Superior temporal gyrus (tissue), 1 donor: ENCODE measurements at regions not wholly inside any gene's neighbourhood (a gene's known extent, or its start where the extent isn't known, plus 50 kb on each side); places are given as distances from the start of the nearest gene placed in this dataset.

Experiments
- DNase-seq: peaks from one replicate; pipeline ENCODE4 v3.0.0-alpha.2; 2016; ENCODE audit errors: extremely low spot score

DNA sequence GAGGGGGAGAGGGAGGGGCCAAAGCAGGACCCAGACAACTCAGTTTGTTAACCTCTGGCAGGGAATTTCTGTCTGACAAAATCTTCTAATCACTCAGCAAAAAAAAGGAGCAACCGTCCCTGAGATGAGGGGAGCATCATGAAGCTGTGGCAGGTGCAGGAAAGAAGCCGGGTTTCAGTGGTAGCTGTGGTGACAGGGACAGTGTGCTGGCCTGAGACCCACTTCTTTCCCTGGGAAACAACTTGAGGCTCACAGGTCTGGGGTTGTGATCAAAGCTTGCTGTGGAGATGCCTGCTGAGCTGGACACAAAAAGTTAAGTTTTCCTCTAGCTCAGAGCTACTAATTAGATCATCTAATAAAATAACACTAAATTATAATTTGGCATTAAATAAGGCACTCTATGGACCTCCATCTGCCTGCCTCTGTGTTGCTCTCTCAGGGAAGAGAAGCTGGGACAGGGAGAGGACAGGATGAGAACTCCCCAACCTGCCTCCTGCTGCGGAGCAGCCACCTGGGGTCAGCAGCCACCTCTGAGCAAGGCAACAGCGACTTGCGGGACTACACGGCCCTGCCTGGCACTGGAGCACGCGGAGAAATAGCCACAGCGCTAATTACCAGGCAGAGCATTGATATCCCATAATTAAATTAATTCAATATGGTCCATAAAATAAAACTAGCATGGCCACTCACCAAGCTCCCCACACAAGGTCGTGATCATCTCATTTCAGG is 104.6 kb upstream of the TEX51 start:
- DNase-seq, result no peak

DNA sequence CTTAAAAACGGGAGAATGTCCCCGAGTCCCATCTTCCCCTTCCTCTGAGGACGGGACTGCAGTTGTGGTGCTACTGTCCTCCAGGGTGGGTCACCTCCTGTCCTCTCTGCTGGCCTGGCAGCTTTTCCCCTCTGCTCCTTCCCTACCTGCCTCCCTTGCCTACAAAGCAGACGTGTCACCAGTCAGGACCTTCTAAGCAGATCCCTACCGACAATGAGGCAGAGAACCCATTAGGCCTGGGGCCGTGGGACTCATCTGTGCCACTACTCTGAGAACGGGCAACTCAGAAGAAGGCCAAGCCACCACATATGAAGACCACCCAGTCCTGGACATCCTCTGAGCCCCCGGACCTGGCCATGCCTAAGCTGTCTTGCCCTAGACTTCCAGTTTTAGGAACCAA is 103.0 kb upstream of the TEX51 start:
- no peak for DNase-seq

DNA sequence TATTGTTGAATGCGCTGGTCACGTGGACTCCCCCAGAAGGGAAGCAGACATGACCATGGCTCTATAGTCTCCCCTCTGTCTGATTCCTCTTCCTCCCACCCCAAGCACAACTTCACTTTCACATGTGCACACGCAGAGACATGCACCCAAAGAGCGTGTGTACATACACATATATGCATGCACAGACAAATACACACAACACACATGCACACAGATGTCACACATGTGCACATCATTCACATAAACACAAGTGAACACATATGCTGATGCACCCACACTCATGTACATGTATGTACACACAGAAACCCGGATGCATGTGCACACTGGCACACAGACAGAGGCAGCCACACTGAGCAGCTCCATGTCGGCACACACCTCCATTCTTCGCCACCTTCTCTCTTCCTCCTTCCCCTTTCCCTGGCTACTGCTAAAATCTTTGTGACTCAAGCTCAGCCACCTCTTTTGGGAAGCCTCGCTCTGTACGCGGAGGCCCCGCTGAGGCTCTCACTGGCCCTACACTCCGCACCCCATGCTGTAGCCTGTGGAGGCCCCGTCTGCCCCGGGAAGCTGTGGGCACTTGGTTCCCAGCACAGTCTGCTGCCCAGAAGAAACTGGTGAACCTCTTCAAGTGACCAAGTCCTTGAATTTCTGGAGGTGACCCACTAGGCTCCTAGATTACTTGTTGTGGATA is 101.6 kb upstream of the TEX51 start:
- no peak for DNase-seq

DNA sequence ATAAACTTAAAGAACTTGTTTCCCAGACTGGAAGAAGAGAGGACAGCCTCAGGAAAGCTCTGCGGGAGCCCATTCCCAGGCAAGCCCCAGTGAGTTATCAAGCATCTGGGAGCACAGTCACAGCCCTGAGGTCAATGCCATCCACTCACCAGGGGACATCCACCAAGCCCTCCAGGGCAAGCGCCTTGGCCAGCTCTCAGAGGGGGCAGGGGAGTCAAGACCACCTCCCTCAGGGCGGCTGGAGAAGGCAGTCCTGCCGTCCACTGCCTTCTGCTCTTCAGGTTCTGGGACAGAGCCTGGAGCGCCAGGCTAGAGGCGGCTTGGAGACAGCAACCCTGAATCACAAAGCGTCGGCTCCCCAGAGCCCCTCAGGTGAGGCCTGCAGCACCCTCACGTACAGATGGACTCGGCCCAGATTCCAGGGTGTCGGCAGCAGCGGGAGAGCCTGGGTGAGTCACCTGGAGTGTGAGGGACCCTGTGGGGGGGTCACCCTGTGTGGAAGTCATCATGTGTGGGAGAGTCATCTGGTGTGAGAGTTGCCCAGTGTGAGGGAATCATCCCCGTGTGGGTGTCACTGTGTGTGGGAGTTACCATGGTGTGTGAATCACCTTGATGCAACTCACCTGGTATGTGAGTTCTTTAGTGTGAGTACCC is 100.9 kb upstream of the TEX51 start:
- DNase-seq, result no peak

- no peak for DNase-seq
These were observed 100.2 kb upstream of the TEX51 start for GRCh38 chr2:126798276-126799140.

DNA sequence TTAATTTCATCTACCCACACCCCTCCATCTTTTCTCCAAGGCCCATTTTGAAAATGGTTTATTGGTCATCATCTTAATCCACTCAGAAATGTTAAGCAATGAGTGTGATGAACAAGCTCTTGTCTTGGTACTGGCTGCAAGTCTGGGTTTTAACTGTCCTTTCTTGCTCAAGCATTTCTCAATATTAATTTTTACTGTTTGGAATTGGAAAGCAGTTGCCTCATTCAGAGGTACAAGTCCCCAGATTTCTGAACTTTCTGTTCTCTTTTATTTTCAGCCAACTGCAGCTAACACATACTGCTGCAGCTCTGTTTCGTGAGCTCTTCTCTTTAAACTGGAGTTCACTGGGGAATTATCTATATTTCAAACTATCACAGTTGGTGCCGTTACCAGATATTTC is 99.4 kb upstream of the TEX51 start:
- DNase-seq, result no peak

DNA sequence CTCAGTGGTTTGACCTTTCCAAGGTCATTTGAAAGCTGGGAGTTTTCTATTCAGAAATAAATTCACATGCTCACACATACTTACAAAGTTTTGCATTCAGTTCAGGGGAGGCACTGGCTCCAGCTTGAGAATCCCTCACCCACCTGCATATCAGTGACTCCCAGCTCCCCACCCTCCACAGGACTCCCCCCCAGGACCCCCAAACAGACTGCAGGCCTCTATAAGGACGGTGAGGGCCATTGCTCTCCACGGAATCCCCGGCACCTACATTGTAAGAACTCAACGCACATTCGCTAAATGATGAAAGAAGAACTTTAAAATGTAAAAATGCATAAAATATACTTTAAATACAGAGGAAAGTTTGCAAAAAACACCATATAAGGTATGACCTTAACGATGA is 97.2 kb upstream of the TEX51 start:
- DNase-seq, result no peak

DNA sequence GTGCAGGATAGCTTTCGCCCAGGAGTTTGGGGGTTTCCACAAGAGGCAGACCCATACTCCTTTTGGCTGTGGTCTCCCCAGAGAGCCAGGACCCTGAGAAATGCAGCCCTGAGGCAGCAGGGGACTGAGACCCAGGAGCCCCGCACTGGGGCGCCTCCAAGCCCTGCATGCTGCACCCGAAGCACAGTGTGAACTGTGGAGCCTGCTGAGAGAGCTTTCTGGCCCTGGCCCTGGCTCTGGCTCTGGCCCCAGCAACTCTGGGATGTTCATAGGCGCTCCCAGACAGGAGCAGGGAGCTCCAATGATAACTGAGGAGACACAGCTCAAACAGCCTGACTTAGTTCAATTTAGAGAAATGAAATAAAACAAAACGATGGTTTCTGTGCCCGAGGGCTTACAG is 96.4 kb upstream of the TEX51 start:
- DNase-seq, result no peak

DNA sequence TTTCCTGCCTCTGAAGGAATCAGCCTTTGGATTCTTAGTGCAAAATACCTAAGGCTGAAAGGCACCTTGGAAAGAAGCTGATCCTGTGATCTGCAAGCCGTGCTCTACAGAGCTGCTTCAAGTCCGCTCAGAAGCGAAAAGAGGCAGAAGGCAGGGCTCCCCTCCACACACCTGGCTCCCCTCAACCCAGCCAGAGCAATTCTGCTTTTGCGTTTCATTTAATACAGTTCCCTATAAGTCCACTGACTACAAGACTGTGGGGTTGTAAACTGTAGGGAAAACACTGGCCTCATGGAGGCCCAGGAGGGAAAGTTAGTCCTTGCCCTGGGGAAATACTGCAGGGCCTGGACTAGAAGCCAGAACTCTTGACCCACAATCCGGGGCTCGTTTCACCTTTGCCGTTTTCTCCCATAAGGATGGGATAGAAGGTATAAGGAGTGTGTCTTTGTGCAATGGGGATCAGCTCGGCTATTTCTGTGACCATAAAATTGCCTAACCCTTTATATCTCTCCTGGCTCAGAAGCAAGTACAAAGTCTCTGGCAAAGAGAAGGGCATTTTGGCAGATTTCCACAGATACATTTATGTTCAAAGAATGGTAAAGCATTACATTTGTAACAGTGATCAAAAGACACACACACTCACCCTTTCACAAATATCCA is 95.8 kb upstream of the TEX51 start:
- DNase-seq, result no peak

DNA sequence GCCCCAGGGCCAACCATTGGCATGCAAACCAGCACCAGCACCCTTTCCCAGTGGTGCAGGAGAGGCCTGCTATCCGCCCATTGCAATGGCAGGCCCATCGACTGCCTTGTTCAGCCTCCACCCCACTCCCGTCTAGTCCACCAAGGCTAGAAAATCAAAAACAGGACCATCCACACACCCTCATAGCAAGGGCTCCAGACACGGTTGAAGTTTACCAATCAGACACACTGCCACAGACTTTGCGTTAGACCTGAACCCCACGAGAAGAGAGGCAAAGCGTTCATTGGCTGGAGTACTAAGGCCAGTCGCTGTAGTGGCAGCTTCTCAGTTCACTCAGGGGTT is 95.3 kb upstream of the TEX51 start:
- no peak for DNase-seq

DNA sequence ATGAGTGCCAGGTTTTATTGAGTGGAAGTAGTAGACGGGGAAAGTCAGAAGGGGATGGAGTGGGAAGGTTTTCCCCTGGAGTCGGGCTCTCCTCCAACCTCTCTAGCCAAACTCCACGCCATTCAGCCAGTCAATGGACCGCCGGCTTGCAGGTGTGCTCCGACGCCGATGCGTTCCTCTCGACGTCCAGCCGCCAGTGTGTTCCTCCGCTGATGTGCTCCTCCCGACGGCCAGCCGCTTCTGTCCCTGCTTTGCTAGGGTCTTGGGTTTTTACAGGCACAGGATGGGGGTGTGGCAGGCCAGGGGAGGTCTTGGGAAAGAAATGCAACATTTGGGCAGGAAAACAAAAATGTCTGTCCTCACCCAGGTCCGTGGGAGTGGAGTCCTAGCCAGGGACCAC is 94.3 kb upstream of the TEX51 start:
- no peak for DNase-seq

DNA sequence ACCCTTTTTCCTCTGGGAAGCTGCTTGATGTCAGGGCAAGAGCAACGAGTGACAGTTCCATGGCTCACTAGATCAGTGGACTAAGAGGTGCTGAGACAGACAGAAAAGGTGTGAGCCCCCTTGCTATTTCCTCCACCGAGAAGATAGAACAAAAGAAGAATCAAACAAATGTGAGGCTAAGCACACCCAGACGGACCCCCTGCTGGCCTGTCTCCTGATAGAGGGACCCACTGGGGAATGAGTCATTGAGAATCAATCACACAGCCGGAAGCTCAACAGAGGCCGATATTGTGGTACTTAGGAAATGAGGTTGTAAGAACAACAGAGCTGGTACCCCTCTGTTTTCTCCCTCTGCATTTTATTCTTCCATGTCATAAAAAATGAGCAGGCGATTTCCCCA is 89.8 kb upstream of the TEX51 start:
- DNase-seq, result no peak

DNA sequence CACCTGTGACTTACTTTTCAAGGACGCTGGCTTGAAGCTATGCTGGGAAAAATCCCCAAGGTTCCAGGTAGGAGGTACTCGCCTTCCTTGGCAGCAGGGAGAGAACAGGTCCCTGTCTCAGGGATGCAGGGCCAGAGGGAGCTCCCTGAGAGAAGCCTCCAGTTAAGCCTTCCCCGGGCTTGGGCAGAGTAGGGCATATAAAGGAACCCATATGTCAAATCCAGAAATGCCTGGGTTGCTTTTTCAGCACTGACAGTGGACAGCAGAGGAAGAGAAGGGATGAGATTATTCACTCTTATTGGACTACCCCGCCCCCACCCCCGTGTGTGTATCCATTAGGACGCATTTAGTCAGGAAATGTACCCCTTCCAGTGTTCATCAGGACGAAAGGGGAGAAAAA is 89.3 kb upstream of the TEX51 start:
- no peak for DNase-seq

- no peak for DNase-seq
These were observed 88.7 kb upstream of the TEX51 start for GRCh38 chr2:126810001-126810400.

GRCh38 chr2:126811101-126811500 is 87.6 kb upstream of the TEX51 start:
- DNase-seq, result no peak

- no peak for DNase-seq
These were observed 81.5 kb upstream of the TEX51 start for GRCh38 chr2:126817172-126817571.

- DNase-seq, result no peak
These were observed 76.6 kb upstream of the TEX51 start for GRCh38 chr2:126822115-126822514.

DNA sequence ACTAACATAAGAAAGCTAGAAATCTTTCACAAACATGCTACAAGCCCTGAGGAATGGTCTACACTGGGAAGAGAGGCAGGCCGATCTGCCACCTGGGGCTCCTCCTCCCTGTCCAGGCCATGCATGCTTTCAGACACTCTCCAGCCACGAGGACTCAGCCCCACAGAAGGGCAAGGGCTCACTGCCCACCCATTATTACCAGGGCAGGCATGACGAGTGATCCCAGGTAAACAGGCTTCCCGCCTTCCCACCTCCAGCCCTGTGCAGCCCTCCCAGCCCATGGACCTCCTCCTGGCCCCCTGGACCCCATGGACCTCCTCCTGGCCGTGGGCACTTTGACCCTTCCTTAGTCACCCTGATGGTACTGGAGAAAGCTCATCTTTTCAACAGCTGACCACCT is 75.8 kb upstream of the TEX51 start:
- no peak for DNase-seq

GRCh38 chr2:126823951-126824350 is 74.7 kb upstream of the TEX51 start:
- no peak for DNase-seq

GRCh38 chr2:126824663-126825062 is 74.0 kb upstream of the TEX51 start:
- DNase-seq, result no peak

- peak; percentile 18 for DNase-seq
These were observed 73.4 kb upstream of the TEX51 start for GRCh38 chr2:126825316-126825715.

DNA sequence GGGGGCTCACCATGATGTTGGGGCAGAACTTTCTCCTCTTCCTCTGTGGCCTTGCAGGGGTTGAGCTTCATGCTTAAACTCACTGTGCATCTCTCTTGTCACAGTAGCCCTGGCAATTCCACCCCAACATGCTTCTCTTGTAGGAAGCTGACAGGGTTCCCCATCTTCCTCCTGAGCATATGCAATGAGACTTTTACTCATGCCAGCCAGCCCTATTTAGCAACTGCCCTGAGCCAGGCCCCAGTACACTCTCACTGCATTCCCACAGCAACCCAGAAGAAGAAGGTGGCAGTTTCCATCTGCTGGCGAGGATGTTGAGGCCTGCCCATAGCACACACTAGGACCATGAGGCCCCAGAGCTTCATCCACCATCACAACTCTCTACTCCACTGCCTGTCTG is 72.2 kb upstream of the TEX51 start:
- DNase-seq, result no peak
